Anterior cingulate cortex (tissue), 58 donors: ENCODE measurements at regions not wholly inside any gene's neighbourhood (a gene's known extent, or its start where the extent isn't known, plus 50 kb on each side); places are given as distances from the start of the nearest gene placed in this dataset.

ENCODE experiments used
- DNase-seq, 58 donors: peaks; one replicate each; lab custom pipeline; 2025; lab: John Stamatoyannopoulos, UW

- DNase-seq, result no peak
These were observed 98.9 kb upstream of the KCNK1 start for GRCh38 chr1:233514946-233515391.

- DNase-seq, result no peak
These were observed 97.2 kb upstream of the KCNK1 start for GRCh38 chr1:233516732-233517131.

GRCh38 chr1:233518344-233518743 is 95.6 kb upstream of the KCNK1 start:
- peak in 17 of 58 donors; percentile 1 to 48 (median 11) for DNase-seq

- DNase-seq, result peak in 9 of 58 donors; percentile 1 to 24 (median 10)
These were observed 93.4 kb upstream of the KCNK1 start for GRCh38 chr1:233520261-233521191.

GRCh38 chr1:233523047-233523446 is 90.9 kb upstream of the KCNK1 start:
- DNase-seq, result peak in 1 of 58 donors; percentile 4

- DNase-seq, result no peak
These were observed 86.1 kb upstream of the KCNK1 start for GRCh38 chr1:233527818-233528217.

- DNase-seq, result no peak
These were observed 83.1 kb upstream of the KCNK1 start for GRCh38 chr1:233530665-233531386.

GRCh38 chr1:233540816-233541215 is 73.1 kb upstream of the KCNK1 start:
- DNase-seq, result no peak

GRCh38 chr1:233543338-233544255 is 70.3 kb upstream of the KCNK1 start:
- peak in 32 of 58 donors; percentile 0 to 78 (median 26) for DNase-seq

GRCh38 chr1:233544304-233544703 is 69.6 kb upstream of the KCNK1 start:
- no peak for DNase-seq

GRCh38 chr1:233547726-233548125 is 66.2 kb upstream of the KCNK1 start:
- peak in 2 of 58 donors; percentile 10 to 41 for DNase-seq

GRCh38 chr1:233549404-233549803 is 64.5 kb upstream of the KCNK1 start:
- DNase-seq, result no peak

GRCh38 chr1:233549917-233550316 is 64.0 kb upstream of the KCNK1 start:
- no peak for DNase-seq

- DNase-seq, result no peak
These were observed 59.9 kb upstream of the KCNK1 start for GRCh38 chr1:233554037-233554436.

GRCh38 chr1:233561708-233562426 is 52.0 kb upstream of the KCNK1 start:
- DNase-seq, result no peak
